HUDEP-2 (cell line): ENCODE measurements at regions not wholly inside any gene's neighbourhood (a gene's known extent, or its start where the extent isn't known, plus 50 kb on each side); places are given as distances from the start of the nearest gene placed in this dataset.

ENCODE experiments used
- DNase-seq, 76 experiments: peaks; one replicate each; lab custom pipeline; 2025; ENCODE audit not compliant: unreplicated experiment in 76 of 76; lab: John Stamatoyannopoulos, UW

GRCh38 chrX:97763981-97764380 is 880.3 kb downstream of the RPA4 start:
- DNase-seq: no peak

- no peak for DNase-seq
These were observed 882.9 kb downstream of the RPA4 start for GRCh38 chrX:97766501-97767095.

- no peak for DNase-seq
These were observed 903.6 kb downstream of the RPA4 start for GRCh38 chrX:97787311-97787710.

GRCh38 chrX:97787849-97788248 is 904.1 kb downstream of the RPA4 start:
- DNase-seq: no peak

- no peak for DNase-seq
These were observed 907.1 kb downstream of the RPA4 start for GRCh38 chrX:97790850-97791249.

- DNase-seq: no peak
These were observed 913.4 kb downstream of the RPA4 start for GRCh38 chrX:97797076-97797475.

GRCh38 chrX:97806238-97806637 is 922.5 kb downstream of the RPA4 start:
- no peak for DNase-seq

- no peak for DNase-seq
These were observed 923.2 kb downstream of the RPA4 start for GRCh38 chrX:97806946-97807345.

GRCh38 chrX:97820170-97820569 is 936.5 kb downstream of the RPA4 start:
- DNase-seq: no peak

GRCh38 chrX:97828471-97828870 is 944.8 kb downstream of the RPA4 start:
- no peak for DNase-seq

- DNase-seq: no peak
These were observed 952.3 kb downstream of the RPA4 start for GRCh38 chrX:97835969-97836368.

GRCh38 chrX:97841544-97842179 is 958.0 kb downstream of the RPA4 start:
- no peak for DNase-seq

GRCh38 chrX:97842468-97843199 is 958.9 kb downstream of the RPA4 start:
- DNase-seq: no peak

- DNase-seq: no peak
These were observed 959.6 kb downstream of the RPA4 start for GRCh38 chrX:97843200-97843811.

GRCh38 chrX:97844161-97844560 is 960.5 kb downstream of the RPA4 start:
- no peak for DNase-seq

- no peak for DNase-seq
These were observed 961.2 kb downstream of the RPA4 start for GRCh38 chrX:97844943-97845342.

- no peak for DNase-seq
These were observed 961.7 kb downstream of the RPA4 start for GRCh38 chrX:97845451-97845850.

- DNase-seq: no peak
These were observed 962.5 kb downstream of the RPA4 start for GRCh38 chrX:97846228-97846627.

GRCh38 chrX:97846718-97847237 is 963.1 kb downstream of the RPA4 start:
- DNase-seq: no peak

GRCh38 chrX:97847885-97848679 is 964.4 kb downstream of the RPA4 start:
- no peak for DNase-seq

- no peak for DNase-seq
These were observed 966.2 kb downstream of the RPA4 start for GRCh38 chrX:97849951-97850350.
